ENCODE measurements at regions not wholly inside any gene's neighbourhood (a gene's known extent, or its start where the extent isn't known, plus 50 kb on each side); places are given as distances from the start of the nearest gene placed in this dataset.

- DNase-seq = no peak
These were observed 775.9 kb upstream of the KLHL1 start for GRCh38 chr13:70884196-70884595.

GRCh38 chr13:70874636-70875035 lies 766.4 kb upstream of the KLHL1 start:
- no peak for DNase-seq

GRCh38 chr13:70864731-70865130 lies 756.5 kb upstream of the KLHL1 start:
- no peak for DNase-seq

GRCh38 chr13:70856711-70857110 lies 748.5 kb upstream of the KLHL1 start:
- no peak for DNase-seq

- no peak for DNase-seq
These were observed 747.8 kb upstream of the KLHL1 start for GRCh38 chr13:70856025-70856424.

- no peak for DNase-seq
These were observed 741.0 kb upstream of the KLHL1 start for GRCh38 chr13:70849222-70849621.

GRCh38 chr13:70844391-70845108 lies 736.3 kb upstream of the KLHL1 start:
- no peak for DNase-seq

GRCh38 chr13:70842062-70842644 lies 733.9 kb upstream of the KLHL1 start:
- no peak for DNase-seq

GRCh38 chr13:70841240-70842061 lies 733.2 kb upstream of the KLHL1 start:
- DNase-seq = no peak

- DNase-seq = no peak
These were observed 727.1 kb upstream of the KLHL1 start for GRCh38 chr13:70835371-70835770.

- DNase-seq = no peak
These were observed 721.5 kb upstream of the KLHL1 start for GRCh38 chr13:70829748-70830147.

- DNase-seq = peak; percentile 43
These were observed 709.3 kb upstream of the KLHL1 start for GRCh38 chr13:70817576-70817975.

- DNase-seq = peak; percentile 15
These were observed 708.6 kb upstream of the KLHL1 start for GRCh38 chr13:70816853-70817252.

- no peak for DNase-seq
These were observed 706.4 kb upstream of the KLHL1 start for GRCh38 chr13:70814684-70815083.

- peak; percentile 58 for DNase-seq
These were observed 704.2 kb upstream of the KLHL1 start for GRCh38 chr13:70812481-70812880.

- no peak for DNase-seq
These were observed 701.3 kb upstream of the KLHL1 start for GRCh38 chr13:70809588-70809987.

- DNase-seq = no peak
These were observed 690.1 kb upstream of the KLHL1 start for GRCh38 chr13:70798385-70798784.

- DNase-seq = no peak
These were observed 687.2 kb upstream of the KLHL1 start for GRCh38 chr13:70795484-70795883.

GRCh38 chr13:70792121-70792520 lies 683.9 kb upstream of the KLHL1 start:
- no peak for DNase-seq

- peak; percentile 52 for DNase-seq
These were observed 681.5 kb upstream of the KLHL1 start for GRCh38 chr13:70789751-70790150.

GRCh38 chr13:70788074-70788473 lies 679.8 kb upstream of the KLHL1 start:
- no peak for DNase-seq

GRCh38 chr13:70784207-70784989 lies 676.1 kb upstream of the KLHL1 start:
- no peak for DNase-seq

GRCh38 chr13:70769817-70770216 lies 661.6 kb upstream of the KLHL1 start:
- no peak for DNase-seq
